Body of pancreas (tissue), 4 donors: ENCODE measurements at regions not wholly inside any gene's neighbourhood (a gene's known extent, or its start where the extent isn't known, plus 50 kb on each side); places are given as distances from the start of the nearest gene placed in this dataset.

Experiments
- CTCF ChIP-seq, 7 experiments: fragments of 450-650 bp in 4 of 7; fragments of 200-600 bp in 3 of 7; sonication (generic) in 3 of 7; IDR thresholded peaks; one replicate each; pipeline ENCODE4 v1.5.1; 2016 to 2019; ENCODE audit warnings: antibody characterized with exemption in 7 of 7
- POLR2A ChIP-seq, 3 donors: fragments of 450-650 bp; IDR thresholded peaks; one replicate each; pipeline ENCODE4 v1.6.1; 2016; ENCODE audit warnings: antibody characterized with exemption in 3 of 3, mild to moderate bottlenecking in 2 of 3

- no peak for TF ChIP-seq POLR2A (IDR thresholded peaks at IDR 0.05)
- no peak for TF ChIP-seq CTCF (IDR thresholded peaks at IDR 0.05)
These were observed 255.9 kb upstream of the CXCR4 start for GRCh38 chr2:136373841-136374240.
